H1 (cell line): ENCODE measurements at regions not wholly inside any gene's neighbourhood (a gene's known extent, or its start where the extent isn't known, plus 50 kb on each side); places are given as distances from the start of the nearest gene placed in this dataset.

ENCODE experiments used
- ATF2 ChIP-seq: IDR thresholded peaks from 2 replicates; pipeline ENCODE4 v1.6.1; 2012; ENCODE audit warnings: low read length, inconsistent platforms
- MAFK ChIP-seq: IDR thresholded peaks from 2 replicates; pipeline ENCODE4 v1.6.1; 2012; ENCODE audit warnings: low read depth, mild to moderate bottlenecking, improper control_type of control experiment, low read length
- TAF7 ChIP-seq: optimal IDR thresholded peaks from 2 replicates; pipeline ENCODE3; 2011; ENCODE audit warnings: low read depth, mild to moderate bottlenecking, inconsistent platforms, low read length, moderate library complexity, borderline replicate concordance
- TF ChIP-seq, protein P1 (sequence below): IDR thresholded peaks from 2 replicates; pipeline ENCODE4 v1.6.1; 2011; ENCODE audit warnings: low read length, improper control_type of control experiment

GRCh38 chr4:110270492-110271197 lies 72.2 kb upstream of the ELOVL6 start (continued):
- TF ChIP-seq, protein P1, sequence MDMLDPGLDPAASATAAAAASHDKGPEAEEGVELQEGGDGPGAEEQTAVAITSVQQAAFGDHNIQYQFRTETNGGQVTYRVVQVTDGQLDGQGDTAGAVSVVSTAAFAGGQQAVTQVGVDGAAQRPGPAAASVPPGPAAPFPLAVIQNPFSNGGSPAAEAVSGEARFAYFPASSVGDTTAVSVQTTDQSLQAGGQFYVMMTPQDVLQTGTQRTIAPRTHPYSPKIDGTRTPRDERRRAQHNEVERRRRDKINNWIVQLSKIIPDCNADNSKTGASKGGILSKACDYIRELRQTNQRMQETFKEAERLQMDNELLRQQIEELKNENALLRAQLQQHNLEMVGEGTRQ = no peak
- TF ChIP-seq ATF2 (no peak), MAFK (no peak), TAF7 (no peak)
